Activated naive CD8-positive, alpha-beta T cell treated with anti-CD3 and anti-CD28 coated beads, Interleukin-2, amount 10 ng/mL, durations not matched to agents 7 days and 5 days (primary cell): ENCODE measurements at regions not wholly inside any gene's neighbourhood (a gene's known extent, or its start where the extent isn't known, plus 50 kb on each side); places are given as distances from the start of the nearest gene placed in this dataset.

Experiments
- ATAC-seq: fragments of 150-1000 bp; cut with Tn5 transposase; one replicate; pipeline ENCODE4 v1.10.0; 2021; ENCODE audit warnings: low read depth, moderate library complexity
- POLR2A ChIA-PET: fragments of 350-600 bp; sonication (Branson Sonifier 250); formaldehyde crosslinking; loops from one replicate; lab custom pipeline; 2021; ENCODE audit warnings: antibody characterized with exemption; lab: Charles Lee
- DNase-seq: peaks from one replicate; pipeline ENCODE4 v3.0.0; 2021
- H3K27ac Mint-ChIP-seq: one replicate; pipeline ENCODE4 v1.8.0; 2022; ENCODE audit warnings: mild to moderate bottlenecking, mixed read lengths
- H3K27me3 Mint-ChIP-seq: one replicate; pipeline ENCODE4 v1.8.0; 2022; ENCODE audit warnings: mild to moderate bottlenecking, moderate library complexity, mixed read lengths
- H3K36me3 Mint-ChIP-seq: one replicate; pipeline ENCODE4 v1.8.0; 2021; ENCODE audit warnings: mild to moderate bottlenecking, mixed read lengths
- H3K4me1 Mint-ChIP-seq: one replicate; pipeline ENCODE4 v1.8.0; 2021; ENCODE audit warnings: mixed read lengths
- H3K4me3 Mint-ChIP-seq: one replicate; pipeline ENCODE4 v1.8.0; 2022; ENCODE audit warnings: mild to moderate bottlenecking, moderate library complexity, mixed read lengths
- H3K9me3 Mint-ChIP-seq: one replicate; pipeline ENCODE4 v1.8.0; 2021; ENCODE audit warnings: mixed read lengths

GRCh38 chr11:22989371-22989770, 129.1 kb upstream of the CCDC179 start:
- H3K4me3 Mint-ChIP-seq = no peak overlapping the region
- H3K27me3 Mint-ChIP-seq = no peaks in the 10 kb centered on the region
- no peak for DNase-seq
- POLR2A ChIA-PET = no interaction called here
- ATAC-seq = no peak
- H3K9me3 Mint-ChIP-seq = peaks cover 9% of the 10 kb centered on the region
- no peaks in the 10 kb centered on the region for H3K4me1 Mint-ChIP-seq
- no peaks in the 10 kb centered on the region for H3K36me3 Mint-ChIP-seq
- no peak overlapping the region for H3K27ac Mint-ChIP-seq

DNA sequence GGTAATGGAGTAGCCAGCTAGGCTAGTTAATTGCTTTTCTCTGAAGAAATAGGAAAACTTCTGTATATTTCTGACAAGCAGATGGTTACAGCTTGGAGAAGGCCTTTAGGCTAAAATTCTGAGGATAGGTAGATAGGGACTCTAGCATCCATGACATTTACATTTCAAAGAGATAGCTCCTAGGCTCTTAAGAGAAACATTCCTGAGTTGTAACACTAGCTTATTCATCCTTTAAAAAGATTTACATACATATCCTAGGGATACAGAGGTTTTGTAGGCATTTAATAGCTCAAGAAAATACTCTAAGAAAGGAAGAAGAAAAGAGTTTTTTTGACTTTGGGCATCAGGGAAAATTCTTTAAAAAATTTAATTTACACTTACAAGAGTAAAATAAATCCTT, 130.9 kb upstream of the CCDC179 start:
- H3K4me3 Mint-ChIP-seq = no peak overlapping the region
- H3K9me3 Mint-ChIP-seq = peaks cover 9% of the 10 kb centered on the region
- POLR2A ChIA-PET = no interaction called here
- H3K27ac Mint-ChIP-seq = no peak overlapping the region
- H3K27me3 Mint-ChIP-seq = no peaks in the 10 kb centered on the region
- ATAC-seq (no peak), DNase-seq (no peak)
- no peaks in the 10 kb centered on the region for H3K4me1 Mint-ChIP-seq
- H3K36me3 Mint-ChIP-seq = no peaks in the 10 kb centered on the region

- POLR2A ChIA-PET = no interaction called here
Observed at GRCh38 chr11:23006730-23007129, 146.5 kb upstream of the CCDC179 start.

GRCh38 chr11:23010790-23011335, 150.6 kb upstream of the CCDC179 start:
- Mint-ChIP-seq H3K36me3 (no peaks in the 10 kb centered on the region), H3K27ac (no peak overlapping the region), H3K4me1 (no peaks in the 10 kb centered on the region), H3K27me3 (no peaks in the 10 kb centered on the region), H3K4me3 (no peak overlapping the region), H3K9me3 (no peaks in the 10 kb centered on the region)
- DNase-seq (no peak), ATAC-seq (no peak)
- POLR2A ChIA-PET = no interaction called here

More at GRCh38 chr11:23006730-23007129, 146.5 kb upstream of the CCDC179 start:
- Mint-ChIP-seq H3K27ac (no peak overlapping the region), H3K9me3 (peaks cover 11% of the 10 kb centered on the region), H3K27me3 (no peaks in the 10 kb centered on the region), H3K4me3 (no peak overlapping the region), H3K4me1 (no peaks in the 10 kb centered on the region), H3K36me3 (no peaks in the 10 kb centered on the region)
- ATAC-seq = no peak
- DNase-seq = no peak

- POLR2A ChIA-PET = no interaction called here
- H3K9me3 Mint-ChIP-seq = no peaks in the 10 kb centered on the region
Observed at GRCh38 chr11:23012930-23013329, 152.7 kb upstream of the CCDC179 start.

GRCh38 chr11:23013509-23013908, 153.2 kb upstream of the CCDC179 start:
- H3K4me1 Mint-ChIP-seq = no peaks in the 10 kb centered on the region
- no peaks in the 10 kb centered on the region for H3K36me3 Mint-ChIP-seq
- no peaks in the 10 kb centered on the region for H3K27me3 Mint-ChIP-seq
- POLR2A ChIA-PET = no interaction called here
- no peaks in the 10 kb centered on the region for H3K9me3 Mint-ChIP-seq
- DNase-seq (no peak), ATAC-seq (no peak)
- no peak overlapping the region for H3K27ac Mint-ChIP-seq
- H3K4me3 Mint-ChIP-seq = no peak overlapping the region

More at GRCh38 chr11:23012930-23013329, 152.7 kb upstream of the CCDC179 start:
- H3K27ac Mint-ChIP-seq = no peak overlapping the region
- DNase-seq (no peak), ATAC-seq (no peak)
- H3K4me3 Mint-ChIP-seq = no peak overlapping the region
- H3K4me1 Mint-ChIP-seq = no peaks in the 10 kb centered on the region
- H3K27me3 Mint-ChIP-seq = no peaks in the 10 kb centered on the region
- no peaks in the 10 kb centered on the region for H3K36me3 Mint-ChIP-seq

DNA sequence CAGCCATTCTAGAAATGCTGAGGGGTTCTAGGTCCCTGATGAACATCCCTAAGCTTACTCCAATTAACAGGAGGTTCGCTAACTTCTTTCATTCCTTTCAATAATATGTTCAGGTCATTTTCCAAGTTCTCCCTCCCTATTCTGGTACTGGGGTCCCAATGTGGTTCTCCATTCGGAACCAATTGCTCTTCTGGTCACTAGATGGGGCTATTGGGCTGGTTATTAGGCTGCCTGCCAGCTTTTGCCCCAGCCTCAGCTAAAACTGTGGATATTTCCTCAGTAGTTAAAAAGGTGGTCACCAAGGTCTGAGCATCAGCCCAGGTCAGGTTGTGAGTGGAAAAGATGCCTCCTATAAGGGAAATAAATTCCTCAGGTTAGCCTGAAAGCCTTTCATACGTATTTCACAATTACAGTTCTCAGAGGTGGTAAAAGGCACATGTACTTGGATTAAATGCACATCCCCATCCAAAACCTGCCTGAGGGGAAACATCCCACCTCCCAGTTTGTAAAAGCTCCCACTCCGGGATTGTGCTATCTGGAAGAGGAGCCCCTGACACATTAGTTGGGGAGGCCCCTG, 161.1 kb upstream of the CCDC179 start:
- DNase-seq (no peak), ATAC-seq (no peak)
- Mint-ChIP-seq H3K27ac (no peak overlapping the region), H3K4me1 (no peaks in the 10 kb centered on the region), H3K36me3 (no peaks in the 10 kb centered on the region), H3K27me3 (no peaks in the 10 kb centered on the region), H3K4me3 (no peak overlapping the region), H3K9me3 (no peaks in the 10 kb centered on the region)
- POLR2A ChIA-PET = no interaction called here

- H3K4me1 Mint-ChIP-seq = no peaks in the 10 kb centered on the region
- H3K27me3 Mint-ChIP-seq = peaks cover 2% of the 10 kb centered on the region
- no peak overlapping the region for H3K27ac Mint-ChIP-seq
- no peak overlapping the region for H3K4me3 Mint-ChIP-seq
- H3K36me3 Mint-ChIP-seq = no peaks in the 10 kb centered on the region
- no peak for DNase-seq
- POLR2A ChIA-PET = no interaction called here
- H3K9me3 Mint-ChIP-seq = no peaks in the 10 kb centered on the region
- no peak for ATAC-seq
Observed at GRCh38 chr11:23022854-23023253, 162.6 kb upstream of the CCDC179 start.

DNA sequence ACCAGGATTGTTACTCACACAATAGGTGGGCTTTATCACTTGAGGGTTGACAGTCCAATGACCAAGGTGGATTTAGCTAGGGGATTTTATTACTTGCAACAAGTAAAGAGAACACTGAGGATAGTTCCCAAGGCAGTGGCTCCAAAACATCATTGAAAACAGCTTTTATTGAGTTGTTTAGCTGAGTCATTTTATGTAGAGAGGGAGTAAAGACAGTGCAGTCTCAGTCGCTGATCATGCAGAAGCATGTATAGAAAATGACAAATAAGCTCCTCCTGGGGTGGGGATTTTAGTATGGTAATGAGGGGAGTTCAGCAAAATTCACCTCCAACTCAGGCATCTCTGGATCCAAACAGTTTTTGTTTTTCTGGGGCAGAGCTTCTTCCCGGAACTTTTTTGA, 163.0 kb upstream of the CCDC179 start:
- DNase-seq (no peak), ATAC-seq (no peak)
- POLR2A ChIA-PET = no interaction called here
- no peak overlapping the region for H3K27ac Mint-ChIP-seq
- H3K36me3 Mint-ChIP-seq = no peaks in the 10 kb centered on the region
- no peaks in the 10 kb centered on the region for H3K9me3 Mint-ChIP-seq
- no peak overlapping the region for H3K4me3 Mint-ChIP-seq
- no peaks in the 10 kb centered on the region for H3K4me1 Mint-ChIP-seq
- H3K27me3 Mint-ChIP-seq = peaks cover 2% of the 10 kb centered on the region

DNA sequence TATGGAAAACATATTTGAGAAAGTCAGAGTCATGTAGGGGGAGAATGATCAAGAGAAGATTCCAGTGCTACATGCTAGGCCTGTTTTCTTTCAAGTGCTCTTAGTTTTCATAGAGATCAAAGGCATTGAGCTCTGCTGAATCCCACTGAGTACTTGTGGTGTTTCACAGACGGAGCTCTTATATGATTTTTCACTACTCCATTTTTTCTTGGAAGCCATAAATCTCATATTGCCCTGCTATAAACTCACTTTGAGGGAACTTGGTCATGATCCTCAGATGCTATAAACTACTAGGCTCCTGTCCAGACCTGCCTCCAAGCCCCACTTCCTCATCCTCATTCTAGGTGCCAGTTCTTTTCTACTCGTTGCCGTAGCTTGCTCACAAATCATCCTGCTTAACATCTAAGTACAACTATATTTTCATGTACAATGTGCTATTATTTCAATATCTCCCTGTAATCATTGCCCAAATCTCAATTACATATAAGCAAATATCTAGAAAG, 180.8 kb upstream of the CCDC179 start:
- DNase-seq = no peak
- ATAC-seq = no peak
- POLR2A ChIA-PET = no interaction called here
- no peaks in the 10 kb centered on the region for H3K36me3 Mint-ChIP-seq
- no peaks in the 10 kb centered on the region for H3K9me3 Mint-ChIP-seq
- H3K4me3 Mint-ChIP-seq = no peak overlapping the region
- no peaks in the 10 kb centered on the region for H3K4me1 Mint-ChIP-seq
- H3K27ac Mint-ChIP-seq = no peak overlapping the region
- H3K27me3 Mint-ChIP-seq = no peaks in the 10 kb centered on the region

- no peak overlapping the region for H3K27ac Mint-ChIP-seq
Observed at GRCh38 chr11:23058656-23059055, 198.4 kb upstream of the CCDC179 start.

GRCh38 chr11:23063276-23063675, 203.0 kb upstream of the CCDC179 start:
- H3K27ac Mint-ChIP-seq = no peak overlapping the region
- H3K4me1 Mint-ChIP-seq = no peaks in the 10 kb centered on the region
- POLR2A ChIA-PET = no interaction called here
- no peak overlapping the region for H3K4me3 Mint-ChIP-seq
- ATAC-seq = no peak
- DNase-seq = no peak
- no peaks in the 10 kb centered on the region for H3K27me3 Mint-ChIP-seq
- no peaks in the 10 kb centered on the region for H3K36me3 Mint-ChIP-seq
- H3K9me3 Mint-ChIP-seq = no peaks in the 10 kb centered on the region

More at GRCh38 chr11:23058656-23059055, 198.4 kb upstream of the CCDC179 start:
- Mint-ChIP-seq H3K9me3 (no peaks in the 10 kb centered on the region), H3K4me3 (no peak overlapping the region), H3K4me1 (no peaks in the 10 kb centered on the region), H3K27me3 (no peaks in the 10 kb centered on the region), H3K36me3 (no peaks in the 10 kb centered on the region)
- ATAC-seq (no peak), DNase-seq (no peak)
- POLR2A ChIA-PET = no interaction called here

DNA sequence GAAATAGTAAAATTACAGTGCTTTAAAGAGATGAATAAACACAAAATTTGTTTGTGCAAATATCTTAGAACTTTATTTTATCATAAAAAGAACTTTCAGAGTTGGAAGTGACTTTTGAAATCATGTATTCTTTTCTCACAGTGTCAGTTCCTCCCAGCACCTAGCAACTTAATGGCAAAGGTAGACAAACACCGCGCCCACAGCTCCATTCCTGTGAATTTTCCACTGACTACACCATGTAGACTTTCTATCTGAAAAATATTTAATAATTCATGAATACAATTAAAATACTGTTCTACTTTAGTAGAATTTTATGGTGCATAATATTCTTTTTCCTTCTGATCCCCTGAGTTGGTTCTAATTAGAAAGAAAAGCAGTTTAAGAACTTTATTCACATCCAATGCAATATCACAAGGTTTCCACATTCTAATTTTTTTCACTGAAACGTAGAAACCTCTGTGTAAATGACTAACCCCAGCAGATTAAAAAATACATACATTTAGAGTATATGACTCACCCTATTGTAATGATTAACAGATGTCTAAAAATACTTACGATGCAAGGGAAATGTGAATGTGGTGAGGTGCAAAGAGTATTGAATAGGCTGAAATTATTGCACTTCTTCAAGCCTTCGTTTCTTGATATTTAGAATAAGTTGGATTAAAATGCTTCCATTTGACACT, 218.2 kb upstream of the CCDC179 start:
- H3K27me3 Mint-ChIP-seq = no peaks in the 10 kb centered on the region
- ATAC-seq (no peak), DNase-seq (no peak)
- no peak overlapping the region for H3K4me3 Mint-ChIP-seq
- POLR2A ChIA-PET = no interaction called here
- no peak overlapping the region for H3K27ac Mint-ChIP-seq
- no peaks in the 10 kb centered on the region for H3K9me3 Mint-ChIP-seq
- no peaks in the 10 kb centered on the region for H3K36me3 Mint-ChIP-seq
- no peaks in the 10 kb centered on the region for H3K4me1 Mint-ChIP-seq

GRCh38 chr11:23079382-23079813, 219.1 kb upstream of the CCDC179 start:
- ATAC-seq = no peak
- Mint-ChIP-seq H3K27ac (no peak overlapping the region), H3K9me3 (no peaks in the 10 kb centered on the region), H3K4me3 (no peak overlapping the region), H3K27me3 (no peaks in the 10 kb centered on the region), H3K4me1 (no peaks in the 10 kb centered on the region), H3K36me3 (no peaks in the 10 kb centered on the region)
- POLR2A ChIA-PET = no interaction called here
- DNase-seq = no peak
